Inflammatory macrophage (primary cell): ENCODE measurements at regions not wholly inside any gene's neighbourhood (a gene's known extent, or its start where the extent isn't known, plus 50 kb on each side); places are given as distances from the start of the nearest gene placed in this dataset.
"Not testable (repeated sequence)": the region's sequence is repeated elsewhere in the genome, so short reads cannot be mapped to it uniquely, and the experiment has no call there.

Experiments used
- DNase-seq, 2 donors: peaks; one replicate each; pipeline ENCODE4 v3.0.0-alpha.2; 2020 to 2022

GRCh38 chr2:166727095-166727494 is 161.2 kb upstream of the XIRP2 start:
- DNase-seq = peak; percentile 51 to 60

DNA sequence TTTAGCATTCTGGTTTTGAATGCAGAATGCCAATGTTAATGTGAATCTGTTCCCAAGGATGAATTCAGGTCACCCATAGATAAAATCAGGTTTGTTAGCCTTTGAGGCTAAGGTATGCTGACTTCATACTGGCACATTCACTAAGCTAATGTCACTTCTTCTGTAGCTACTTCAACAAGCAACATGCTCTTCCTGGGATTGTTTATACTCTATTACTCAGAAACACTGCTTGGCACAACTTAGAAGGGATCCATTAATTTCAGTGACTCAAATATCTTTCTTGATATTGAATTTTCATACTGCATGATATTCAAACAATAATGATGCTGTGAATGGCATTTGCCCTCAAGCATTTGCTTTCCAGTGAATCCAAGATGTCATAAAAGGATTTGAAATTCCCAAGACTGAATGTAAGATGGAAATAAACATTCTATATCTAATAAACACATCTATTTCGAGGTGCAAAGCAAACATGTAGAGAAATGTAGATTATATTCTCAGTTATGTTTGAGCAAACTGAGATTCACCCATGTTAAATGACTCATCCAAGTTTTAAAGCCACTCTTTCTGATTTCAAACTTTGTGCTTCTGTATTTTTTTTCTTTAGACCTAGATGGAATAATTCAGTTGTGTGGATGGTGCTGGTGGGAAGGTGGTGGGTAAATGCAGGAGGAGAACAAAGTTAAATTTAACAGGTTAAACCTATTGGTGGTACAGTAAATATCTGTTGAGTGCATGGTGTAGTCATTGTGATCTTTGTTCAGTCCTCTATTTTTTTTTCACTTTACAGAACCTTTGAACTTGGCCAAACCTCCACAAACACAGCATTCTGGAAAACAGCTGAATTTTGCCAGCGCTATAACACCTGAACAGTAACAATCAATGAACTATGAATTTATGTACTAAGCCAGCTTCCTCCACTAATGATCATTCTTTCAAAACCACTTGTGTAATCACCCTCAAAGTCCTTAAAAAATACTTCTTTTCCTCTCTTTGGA is 162.1 kb upstream of the XIRP2 start:
- DNase-seq = no peak

DNA sequence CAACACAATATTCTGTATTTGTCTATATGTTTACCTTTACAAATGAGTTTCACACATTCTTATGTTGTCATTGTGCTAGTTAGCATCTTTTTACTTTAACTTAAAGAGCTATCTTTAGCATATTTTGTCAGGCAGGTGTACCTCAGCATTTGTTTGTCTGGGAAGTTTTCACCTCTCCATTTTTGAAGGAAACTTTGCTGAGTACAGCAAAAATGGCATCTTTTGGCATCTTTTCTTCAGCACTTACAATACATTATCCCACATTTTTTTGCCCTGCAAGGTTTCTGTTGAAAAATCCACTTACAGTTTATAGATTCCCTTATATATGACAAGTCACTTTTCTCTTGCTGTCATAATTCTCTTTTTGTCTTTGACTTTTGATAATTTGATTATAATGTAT is 171.3 kb upstream of the XIRP2 start:
- DNase-seq = no peak

DNA sequence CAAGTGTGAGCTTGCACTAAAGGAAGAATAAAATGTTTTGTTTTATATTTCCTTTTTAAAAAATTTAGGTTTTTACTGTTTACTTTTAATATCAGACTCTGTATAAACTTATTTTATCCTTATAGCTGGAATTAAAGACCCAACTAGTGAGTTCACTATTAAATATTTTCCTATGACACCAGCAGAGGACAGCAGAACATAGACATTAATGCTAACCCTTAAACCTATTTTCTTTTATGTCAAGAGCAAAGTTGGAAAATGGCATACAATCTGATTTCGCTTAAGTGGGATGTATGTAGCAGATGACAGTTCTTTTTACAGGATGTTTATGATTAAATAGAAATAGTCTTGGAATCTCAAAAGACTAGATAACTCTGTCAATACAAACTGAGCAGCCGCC is 188.2 kb upstream of the XIRP2 start:
- DNase-seq = no peak

GRCh38 chr2:166695154-166695553 is 193.1 kb upstream of the XIRP2 start:
- DNase-seq = no peak

DNA sequence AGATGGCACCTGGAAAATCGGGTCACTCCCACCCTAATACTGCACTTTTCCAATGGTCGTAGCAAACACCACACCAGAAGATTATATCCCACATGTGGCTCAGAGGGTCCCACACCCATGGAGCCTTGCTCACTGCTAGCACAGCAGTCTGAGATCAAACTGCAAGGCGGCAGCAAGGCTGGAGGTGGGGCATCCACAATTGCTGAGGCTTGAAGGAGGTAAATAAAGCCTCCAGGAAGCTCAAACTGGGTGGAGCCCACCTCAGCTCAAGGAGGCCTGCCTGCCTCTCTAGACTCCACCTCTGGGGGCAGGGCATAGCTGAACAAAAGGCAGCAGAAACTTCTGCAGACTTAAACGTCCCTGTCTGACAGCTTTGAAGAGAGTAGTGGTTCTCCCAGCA is 192.0 kb upstream of the SCN7A start:
- not testable (repeated sequence) for DNase-seq

- no peak for DNase-seq
Measured at GRCh38 chr2:166677996-166678395, 183.9 kb upstream of the SCN7A start.

DNA sequence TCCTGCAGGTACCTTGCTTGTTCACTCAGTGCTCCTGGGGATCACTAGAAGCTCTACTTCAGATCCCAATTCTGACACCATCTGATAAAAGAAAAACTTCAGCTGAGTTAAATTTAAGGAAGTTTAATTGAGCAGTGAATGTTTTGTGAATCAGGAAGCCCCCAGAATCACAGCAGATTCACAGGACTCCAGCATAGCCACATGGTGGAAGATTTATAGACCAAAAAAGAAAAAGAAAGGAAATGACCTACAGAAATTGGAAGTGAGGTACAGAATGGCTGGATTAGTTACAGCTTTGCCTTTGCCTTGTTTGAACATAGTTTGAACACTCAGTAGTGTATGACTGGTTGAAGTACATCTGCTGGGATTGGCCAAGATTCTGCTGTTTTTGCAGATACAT is 182.7 kb upstream of the SCN7A start:
- DNase-seq = no peak

GRCh38 chr2:166675553-166675952 is 181.5 kb upstream of the SCN7A start:
- DNase-seq = no peak

GRCh38 chr2:166673986-166674385 is 179.9 kb upstream of the SCN7A start:
- no peak for DNase-seq

DNA sequence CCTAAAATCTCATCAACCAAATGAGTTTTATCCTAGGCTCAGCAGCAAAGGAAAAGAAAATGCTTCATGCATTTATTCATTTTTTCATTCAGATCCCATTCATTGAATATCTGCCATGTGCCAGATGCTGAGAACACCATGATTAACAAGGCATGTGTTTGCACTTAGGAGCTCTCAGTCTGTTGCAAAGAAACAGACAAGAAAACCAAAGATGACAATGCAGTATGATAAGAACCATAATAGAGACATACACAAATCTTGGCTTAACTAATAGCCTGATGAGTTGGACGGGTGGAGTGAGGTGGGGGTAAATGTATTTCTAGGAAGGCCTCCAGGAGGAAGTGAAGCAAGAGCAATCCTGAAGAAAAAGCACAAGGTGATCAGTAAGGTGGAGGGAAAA is 177.8 kb upstream of the SCN7A start:
- DNase-seq = no peak

GRCh38 chr2:166671235-166671634 is 177.2 kb upstream of the SCN7A start:
- DNase-seq = no peak

DNA sequence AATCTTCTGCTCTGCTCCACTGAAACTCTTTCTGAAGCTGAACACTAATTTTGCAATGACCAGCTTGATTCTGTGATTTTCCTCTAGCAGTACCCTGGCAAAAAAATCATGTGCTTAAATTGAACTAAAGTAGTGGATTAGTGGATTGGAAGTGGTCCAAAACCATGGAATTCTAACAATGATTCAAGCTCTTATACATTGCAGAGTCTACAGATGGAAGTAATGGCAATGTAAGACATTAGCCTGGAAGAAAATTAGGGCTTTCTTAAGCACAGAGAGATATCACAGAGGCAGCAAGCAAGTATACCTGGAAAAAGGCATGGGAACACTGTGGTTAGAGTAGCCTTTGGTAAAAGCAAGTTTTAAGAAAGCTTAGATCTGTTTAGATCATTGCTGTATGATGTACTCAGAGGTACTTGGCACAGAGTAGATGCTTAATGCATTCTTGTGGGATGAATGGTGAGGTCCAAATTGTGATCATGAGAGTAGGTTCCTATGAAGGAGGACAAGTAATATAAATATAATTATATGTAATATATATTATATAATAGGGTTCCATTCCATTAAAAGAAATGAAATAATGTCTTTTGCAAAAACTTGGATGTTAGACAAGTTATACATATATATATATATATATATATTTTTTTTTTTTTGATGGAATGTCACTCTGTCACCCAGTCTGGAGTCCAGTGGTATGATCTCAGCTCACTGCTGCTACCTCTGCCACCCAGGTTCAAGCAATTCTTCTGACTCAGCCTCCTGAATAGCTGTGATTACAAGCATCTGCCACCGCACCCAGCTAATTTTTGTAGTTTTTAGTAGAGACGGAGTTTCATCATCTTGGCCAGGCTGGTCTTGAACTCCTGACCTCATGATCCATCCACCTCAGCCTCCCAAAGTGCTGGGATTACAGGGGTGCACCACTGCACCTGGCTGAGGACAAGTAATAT is 172.2 kb upstream of the SCN7A start:
- no peak for DNase-seq

DNA sequence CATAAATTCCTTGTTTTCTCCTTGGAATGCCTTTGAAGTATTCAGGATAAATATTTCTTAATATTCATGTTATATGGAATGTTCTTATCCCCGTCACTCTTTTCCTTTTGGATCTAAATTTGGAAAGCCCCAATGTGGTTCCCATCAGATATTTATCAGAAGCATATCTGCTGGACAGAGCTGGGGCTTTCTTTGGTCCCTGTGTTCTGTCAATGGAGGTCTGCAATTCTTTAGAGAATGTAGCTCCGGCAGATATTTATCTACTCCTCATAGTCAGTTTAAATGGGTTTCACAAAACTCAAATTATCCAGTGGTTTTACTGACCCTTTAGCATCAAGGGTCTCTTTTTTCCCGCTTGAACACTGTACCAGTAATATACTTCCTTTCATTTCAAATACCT is 167.8 kb upstream of the SCN7A start:
- no peak for DNase-seq

DNA sequence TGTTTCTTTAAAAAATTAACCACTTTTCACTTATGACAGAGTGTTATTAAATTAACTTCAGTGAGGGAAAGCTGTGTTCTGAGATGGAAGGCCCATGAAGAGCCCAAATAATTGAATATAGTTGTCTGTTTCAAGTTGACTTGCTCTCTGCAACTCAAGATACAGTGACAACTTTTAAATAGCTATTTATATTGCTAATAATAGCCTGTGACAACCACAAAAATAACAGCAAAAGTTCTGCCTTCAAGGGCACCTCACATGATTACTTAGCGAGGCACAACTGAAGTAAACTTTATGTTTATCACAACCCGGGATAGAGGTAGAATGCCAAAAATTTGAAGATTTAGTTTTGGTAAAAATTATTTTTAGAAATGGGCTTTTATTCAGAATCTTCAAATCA is 167.3 kb upstream of the SCN7A start:
- DNase-seq = no peak

- DNase-seq = no peak
Measured at GRCh38 chr2:166658901-166659300, 164.9 kb upstream of the SCN7A start.

GRCh38 chr2:166653185-166653813 is 159.2 kb upstream of the SCN7A start:
- no peak for DNase-seq

GRCh38 chr2:166651991-166652390 is 157.9 kb upstream of the SCN7A start:
- DNase-seq = no peak

DNA sequence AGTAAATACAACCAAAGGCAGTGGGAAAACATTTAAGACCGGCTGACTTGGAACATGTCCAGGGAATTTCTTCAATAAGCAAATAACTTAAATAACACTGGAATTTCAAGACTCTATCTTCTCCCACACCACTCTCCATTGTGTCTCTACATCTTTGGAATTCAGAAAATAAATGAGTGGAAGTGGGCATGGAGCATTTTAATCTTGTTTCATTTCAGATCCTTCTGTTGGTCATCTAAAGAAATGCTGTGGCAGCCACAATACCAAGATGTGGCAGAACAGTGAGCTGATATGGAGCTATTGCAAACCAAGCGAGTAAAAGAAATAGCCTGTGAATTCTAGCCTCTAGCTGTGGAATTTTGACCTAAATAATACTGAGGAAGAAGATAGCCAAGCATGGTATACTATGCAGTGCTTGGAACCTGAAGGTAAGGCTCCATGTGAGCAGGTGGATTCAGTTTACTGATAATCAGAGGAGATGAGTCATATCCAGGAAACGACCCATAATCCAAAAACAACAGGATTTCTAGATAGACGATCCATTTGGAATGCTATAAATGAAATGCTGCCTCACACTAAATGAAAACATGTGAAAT is 157.1 kb upstream of the SCN7A start:
- no peak for DNase-seq

- no peak for DNase-seq
Measured at GRCh38 chr2:166647935-166648334, 153.9 kb upstream of the SCN7A start.

GRCh38 chr2:166643980-166644379 is 149.9 kb upstream of the SCN7A start:
- DNase-seq = no peak

DNA sequence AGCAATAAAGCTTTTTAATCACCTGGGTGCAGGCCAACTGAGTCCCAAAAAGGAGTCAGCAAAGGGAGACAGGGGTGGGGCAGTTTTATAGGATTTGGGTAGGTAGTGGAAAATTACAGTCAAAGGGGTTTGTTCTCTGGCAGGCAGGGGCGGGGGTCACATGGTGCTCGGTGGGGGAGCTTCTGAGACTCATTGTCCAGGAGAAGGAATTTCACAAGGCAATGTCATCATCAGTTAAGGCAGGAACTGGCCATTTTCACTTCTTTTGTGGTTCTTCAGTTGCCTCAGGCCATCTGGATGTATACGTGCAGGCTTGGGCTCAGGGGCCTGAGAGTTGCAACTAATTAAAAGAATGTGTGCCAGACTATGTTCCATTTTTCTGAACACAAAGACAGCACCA is 147.5 kb upstream of the SCN7A start:
- not testable (repeated sequence) for DNase-seq

- no peak for DNase-seq
Measured at GRCh38 chr2:166637051-166637450, 143.0 kb upstream of the SCN7A start.
